ENCODE measurements at regions not wholly inside any gene's neighbourhood (a gene's known extent, or its start where the extent isn't known, plus 50 kb on each side); places are given as distances from the start of the nearest gene placed in this dataset.

- no peak for DNase-seq (ENCODE audit: low read depth in 2 of 2)
These were observed 74.1 kb upstream of the SALL4 start for GRCh38 chr20:51876313-51876940.

- no peak for DNase-seq (ENCODE audit: low read depth in 2 of 2)
These were observed 71.3 kb upstream of the SALL4 start for GRCh38 chr20:51873652-51874051.

GRCh38 chr20:51871943-51872342, 69.6 kb upstream of the SALL4 start:
- DNase-seq (ENCODE audit: low read depth in 2 of 2) = no peak

- no peak for DNase-seq (ENCODE audit: low read depth in 2 of 2)
These were observed 66.7 kb upstream of the SALL4 start for GRCh38 chr20:51869002-51869401.

- no peak for DNase-seq (ENCODE audit: low read depth in 2 of 2)
These were observed 64.9 kb upstream of the SALL4 start for GRCh38 chr20:51867251-51867650.

GRCh38 chr20:51864967-51865366, 62.6 kb upstream of the SALL4 start:
- no peak for DNase-seq (ENCODE audit: low read depth in 2 of 2)

GRCh38 chr20:51862796-51863195, 60.5 kb upstream of the SALL4 start:
- no peak for DNase-seq (ENCODE audit: low read depth in 2 of 2)

GRCh38 chr20:51861726-51862466, 59.6 kb upstream of the SALL4 start:
- no peak for DNase-seq (ENCODE audit: low read depth in 2 of 2)

- DNase-seq (ENCODE audit: low read depth in 2 of 2) = no peak
These were observed 58.0 kb upstream of the SALL4 start for GRCh38 chr20:51860111-51860882.

GRCh38 chr20:51856432-51856831, 54.1 kb upstream of the SALL4 start:
- DNase-seq (ENCODE audit: low read depth in 2 of 2) = no peak

GRCh38 chr20:51854921-51855320, 52.6 kb upstream of the SALL4 start:
- no peak for DNase-seq (ENCODE audit: low read depth in 2 of 2)
